ENCODE measurements at regions not wholly inside any gene's neighbourhood (a gene's known extent, or its start where the extent isn't known, plus 50 kb on each side); places are given as distances from the start of the nearest gene placed in this dataset.

- H3K79me2 ChIP-seq (ENCODE audit: insufficient read depth, low read length) = no peaks in the 10 kb centered on the region
- DNase-seq (ENCODE audit: low spot score) = no peak
- no peak overlapping the region for H2AFZ ChIP-seq (ENCODE audit: low read length)
- TF ChIP-seq ZNF549 (CRISPR knock-in tag; IDR thresholded peaks at IDR 0.05) (no peak), ZNF577 (CRISPR knock-in tag; IDR thresholded peaks at IDR 0.05; ENCODE audit: borderline replicate concordance, low read depth) (no peak), ZNF121 (CRISPR knock-in tag; IDR thresholded peaks at IDR 0.05) (no peak), HOXA9 (CRISPR knock-in tag; IDR thresholded peaks at IDR 0.05; ENCODE audit: borderline replicate concordance) (no peak)
- no peak for ATAC-seq
- ChIA-PET POLR2A (no interaction called here), CTCF (ENCODE audit: low intra/inter-chr PET ratio, low total read pairs) (no interaction called here)
- no peak overlapping the region for H3K4me3 ChIP-seq (replicated peaks in 1 of 3; ENCODE audit: insufficient read depth in 1 of 3, low read depth in 2 of 3, low read length in 3 of 3)
- no TSS peak for BruUV-seq (replicated peaks)
- no peak for FAIRE-seq
- H3K4me1 ChIP-seq (ENCODE audit: insufficient read depth, low read length) = no peaks in the 10 kb centered on the region
- H3K27me3 ChIP-seq (ENCODE audit: control insufficient read depth in 1 of 2, insufficient read depth in 2 of 2, low read length in 2 of 2) = no peaks in the 10 kb centered on the region
- no peak overlapping the region for H3K27ac ChIP-seq (ENCODE audit: extremely low read length, insufficient read depth, low read length)
- no peaks in the 10 kb centered on the region for H3K9me3 ChIP-seq (ENCODE audit: low read length)
- intact Hi-C loops (cut with micrococcal nuclease; ENCODE audit: unreplicated experiment) = no loop called here
- in situ Hi-C loops (cut with HindIII; ENCODE audit: extremely low pct_ligation_motif_present, low pct_unique_long_range_greater_than_20kb) = no loop called here
- no peaks in the 10 kb centered on the region for H3K36me3 ChIP-seq (replicated peaks in 1 of 2; ENCODE audit: control insufficient read depth in 1 of 2, insufficient read depth in 2 of 2, low read length in 2 of 2)
- H3K9ac ChIP-seq (ENCODE audit: insufficient read depth, low read depth, low read length) = no peak overlapping the region
- H4K20me1 ChIP-seq (ENCODE audit: insufficient read depth, low read length) = no peaks in the 10 kb centered on the region
- H3K4me2 ChIP-seq (ENCODE audit: low read depth, low read length) = no peak overlapping the region
- 0% methylated on average over 1 of the region's 1 CpG for WGBS (ENCODE audit: low lambda C conversion rate)
Observed at GRCh38 chr10:65294329-65294728, 1631.5 kb upstream of the LRRTM3 start.

- intact Hi-C loops (cut with micrococcal nuclease; ENCODE audit: unreplicated experiment) (no loop called here), in situ Hi-C loops (cut with HindIII; ENCODE audit: extremely low pct_ligation_motif_present, low pct_unique_long_range_greater_than_20kb) (no loop called here)
- Histone ChIP-seq H3K4me3 (replicated peaks in 1 of 3; ENCODE audit: insufficient read depth in 1 of 3, low read depth in 2 of 3, low read length in 3 of 3) (no peak overlapping the region), H3K79me2 (ENCODE audit: insufficient read depth, low read length) (no peaks in the 10 kb centered on the region), H3K4me1 (ENCODE audit: insufficient read depth, low read length) (no peaks in the 10 kb centered on the region), H3K27me3 (ENCODE audit: control insufficient read depth in 1 of 2, insufficient read depth in 2 of 2, low read length in 2 of 2) (no peaks in the 10 kb centered on the region), H3K4me2 (ENCODE audit: low read depth, low read length) (no peak overlapping the region), H3K9me3 (ENCODE audit: low read length) (no peaks in the 10 kb centered on the region), H4K20me1 (ENCODE audit: insufficient read depth, low read length) (no peaks in the 10 kb centered on the region), H2AFZ (ENCODE audit: low read length) (no peak overlapping the region), H3K36me3 (replicated peaks in 1 of 2; ENCODE audit: control insufficient read depth in 1 of 2, insufficient read depth in 2 of 2, low read length in 2 of 2) (no peaks in the 10 kb centered on the region), H3K9ac (ENCODE audit: insufficient read depth, low read depth, low read length) (no peak overlapping the region), H3K27ac (ENCODE audit: extremely low read length, insufficient read depth, low read length) (no peak overlapping the region)
- 29% methylated on average over 3 of the region's 3 CpGs for WGBS (ENCODE audit: low lambda C conversion rate)
- BruUV-seq (replicated peaks) = no TSS peak
- ChIA-PET CTCF (ENCODE audit: low intra/inter-chr PET ratio, low total read pairs) (no interaction called here), POLR2A (no interaction called here)
- FAIRE-seq (no peak), DNase-seq (ENCODE audit: low spot score) (no peak), ATAC-seq (no peak)
- TF ChIP-seq CREBL2 (CRISPR knock-in tag; IDR thresholded peaks at IDR 0.05; ENCODE audit: borderline replicate concordance) = no peak
- no peak for TF ChIP-seq EP300 (IDR thresholded peaks at IDR 0.05; ENCODE audit: low read depth in 2 of 2, low read length in 2 of 2)
- no peak for TF ChIP-seq EP300 (CRISPR knock-in tag; IDR thresholded peaks at IDR 0.05; ENCODE audit: borderline replicate concordance)
- no peak for TF ChIP-seq TRIM24 (CRISPR knock-in tag; IDR thresholded peaks at IDR 0.05)
- no peak for TF ChIP-seq CHD2 (IDR thresholded peaks at IDR 0.05; ENCODE audit: low read depth, low read length)
- TF ChIP-seq HDAC1 (CRISPR knock-in tag; IDR thresholded peaks at IDR 0.05) = no peak
- TF ChIP-seq ZBTB10 (CRISPR knock-in tag; IDR thresholded peaks at IDR 0.05; ENCODE audit: borderline replicate concordance) = no peak
- TF ChIP-seq SSRP1 (CRISPR knock-in tag; IDR thresholded peaks at IDR 0.05) = no peak
Observed at GRCh38 chr10:65301181-65301580, 1624.7 kb upstream of the LRRTM3 start.

All from HepG2 (cell line).